ENCODE measurements at regions not wholly inside any gene's neighbourhood (a gene's known extent, or its start where the extent isn't known, plus 50 kb on each side); places are given as distances from the start of the nearest gene placed in this dataset.

- intact Hi-C loops (cut with DNase I; ENCODE audit: low total_unique reads) = no loop called here
- Histone ChIP-seq H3K4me3 (no peak overlapping the region), H3K36me3 (no peaks in the 10 kb centered on the region), H3K4me1 (no peaks in the 10 kb centered on the region), H3K9me3 (no peaks in the 10 kb centered on the region), H3K27ac (no peak overlapping the region), H3K27me3 (no peaks in the 10 kb centered on the region)
- no peak for DNase-seq (ENCODE audit: low spot score in 2 of 2)
- TF ChIP-seq POLR2A (IDR thresholded peaks at IDR 0.05) = no peak
- TF ChIP-seq, protein P1, sequence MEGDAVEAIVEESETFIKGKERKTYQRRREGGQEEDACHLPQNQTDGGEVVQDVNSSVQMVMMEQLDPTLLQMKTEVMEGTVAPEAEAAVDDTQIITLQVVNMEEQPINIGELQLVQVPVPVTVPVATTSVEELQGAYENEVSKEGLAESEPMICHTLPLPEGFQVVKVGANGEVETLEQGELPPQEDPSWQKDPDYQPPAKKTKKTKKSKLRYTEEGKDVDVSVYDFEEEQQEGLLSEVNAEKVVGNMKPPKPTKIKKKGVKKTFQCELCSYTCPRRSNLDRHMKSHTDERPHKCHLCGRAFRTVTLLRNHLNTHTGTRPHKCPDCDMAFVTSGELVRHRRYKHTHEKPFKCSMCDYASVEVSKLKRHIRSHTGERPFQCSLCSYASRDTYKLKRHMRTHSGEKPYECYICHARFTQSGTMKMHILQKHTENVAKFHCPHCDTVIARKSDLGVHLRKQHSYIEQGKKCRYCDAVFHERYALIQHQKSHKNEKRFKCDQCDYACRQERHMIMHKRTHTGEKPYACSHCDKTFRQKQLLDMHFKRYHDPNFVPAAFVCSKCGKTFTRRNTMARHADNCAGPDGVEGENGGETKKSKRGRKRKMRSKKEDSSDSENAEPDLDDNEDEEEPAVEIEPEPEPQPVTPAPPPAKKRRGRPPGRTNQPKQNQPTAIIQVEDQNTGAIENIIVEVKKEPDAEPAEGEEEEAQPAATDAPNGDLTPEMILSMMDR (IDR thresholded peaks at IDR 0.05) = no peak
- no peak for TF ChIP-seq POLR2AphosphoS5 (IDR thresholded peaks at IDR 0.05)
These were observed 386.6 kb upstream of the ARID1B start for GRCh38 chr6:156390621-156391020.

- no peaks in the 10 kb centered on the region for H3K36me3 ChIP-seq
These were observed 387.9 kb upstream of the ARID1B start for GRCh38 chr6:156389296-156389695.

DNA sequence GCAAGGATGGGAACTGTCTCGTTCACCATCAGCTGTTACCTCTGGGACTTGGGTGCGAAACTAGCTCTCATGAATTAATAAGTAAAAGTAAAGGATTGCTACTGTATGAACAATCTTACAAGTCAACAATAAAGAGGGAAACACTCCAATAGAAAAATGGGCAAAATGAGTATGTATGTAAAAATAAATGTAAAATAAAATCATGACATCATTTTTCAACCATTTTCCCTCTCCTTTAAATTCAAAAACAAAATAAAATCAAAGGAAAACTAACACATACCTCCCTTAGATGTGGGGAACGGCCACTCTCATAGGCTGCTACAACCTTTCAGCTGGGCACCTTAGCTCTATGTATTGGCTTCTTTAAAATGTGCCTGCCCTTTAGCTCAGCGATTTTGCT, 389.7 kb upstream of the ARID1B start:
- DNase-seq (ENCODE audit: low spot score in 2 of 2) = no peak
- Histone ChIP-seq H3K27ac (no peak overlapping the region), H3K4me3 (no peak overlapping the region), H3K4me1 (no peaks in the 10 kb centered on the region), H3K27me3 (no peaks in the 10 kb centered on the region), H3K36me3 (no peaks in the 10 kb centered on the region), H3K9me3 (no peaks in the 10 kb centered on the region)
- intact Hi-C loops (cut with DNase I; ENCODE audit: low total_unique reads) = no loop called here
- TF ChIP-seq POLR2AphosphoS5 (IDR thresholded peaks at IDR 0.05) (no peak), POLR2A (IDR thresholded peaks at IDR 0.05) (no peak)
- TF ChIP-seq, protein P1 (IDR thresholded peaks at IDR 0.05) = no peak

More at GRCh38 chr6:156389296-156389695, 387.9 kb upstream of the ARID1B start:
- Histone ChIP-seq H3K4me3 (no peak overlapping the region), H3K4me1 (no peaks in the 10 kb centered on the region), H3K27ac (no peak overlapping the region), H3K9me3 (no peaks in the 10 kb centered on the region), H3K27me3 (no peaks in the 10 kb centered on the region)
- no peak for DNase-seq (ENCODE audit: low spot score in 2 of 2)
- TF ChIP-seq, protein P1 (IDR thresholded peaks at IDR 0.05) = no peak
- TF ChIP-seq POLR2AphosphoS5 (IDR thresholded peaks at IDR 0.05) = no peak
- TF ChIP-seq POLR2A (IDR thresholded peaks at IDR 0.05) = no peak
- intact Hi-C loops (cut with DNase I; ENCODE audit: low total_unique reads) = no loop called here

GRCh38 chr6:156383059-156383458, 394.1 kb upstream of the ARID1B start:
- no peak overlapping the region for H3K27ac ChIP-seq
- H3K36me3 ChIP-seq = no peaks in the 10 kb centered on the region
- intact Hi-C loops (cut with DNase I; ENCODE audit: low total_unique reads) = no loop called here
- H3K4me1 ChIP-seq = no peaks in the 10 kb centered on the region
- no peak overlapping the region for H3K4me3 ChIP-seq
- no peak for DNase-seq (ENCODE audit: low spot score in 2 of 2)
- no peak for TF ChIP-seq POLR2AphosphoS5 (IDR thresholded peaks at IDR 0.05)
- TF ChIP-seq, protein P1 (IDR thresholded peaks at IDR 0.05) = no peak
- H3K27me3 ChIP-seq = no peaks in the 10 kb centered on the region
- H3K9me3 ChIP-seq = no peaks in the 10 kb centered on the region

DNA sequence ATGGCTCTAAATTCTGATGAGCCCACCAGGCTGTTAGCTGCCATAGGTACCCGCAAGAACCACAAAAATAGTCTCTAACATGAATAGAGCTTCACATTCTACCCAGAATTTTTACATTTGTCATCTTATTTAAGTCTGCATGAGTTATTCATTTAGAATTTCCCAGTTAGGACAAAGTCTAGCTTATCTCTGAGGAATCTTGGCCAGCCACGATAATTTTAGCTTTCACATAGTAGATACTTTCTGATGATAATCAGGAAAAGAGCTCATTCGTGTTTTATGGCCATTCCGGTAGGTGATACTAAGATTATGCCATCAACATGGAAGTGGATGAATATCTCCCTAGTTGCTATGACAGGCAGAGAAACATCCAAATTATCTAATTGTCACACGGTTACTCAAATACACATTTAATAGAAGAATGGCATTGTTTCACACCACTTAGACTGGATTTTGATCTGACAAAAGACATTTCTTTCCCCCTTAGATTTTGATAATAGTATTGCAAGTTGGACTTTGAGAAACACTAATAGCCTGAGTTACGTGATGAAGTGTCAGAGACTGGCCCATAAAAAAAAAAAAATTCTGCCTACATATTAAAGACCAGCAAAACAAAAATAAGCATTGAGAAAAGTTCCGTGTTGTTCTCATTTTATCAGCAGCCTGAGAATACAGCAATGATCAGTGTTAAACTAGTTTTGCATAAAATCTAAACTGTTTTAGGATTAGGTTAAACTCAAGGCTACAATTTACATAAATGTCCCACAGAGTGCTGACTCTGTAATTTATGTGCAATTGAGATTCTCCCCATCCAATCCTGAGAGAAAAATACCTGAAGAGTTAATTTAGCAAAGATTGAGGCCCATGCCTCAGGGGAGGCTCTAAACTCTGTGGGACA, 397.5 kb upstream of the ARID1B start:
- Histone ChIP-seq H3K36me3 (no peaks in the 10 kb centered on the region), H3K27me3 (no peaks in the 10 kb centered on the region), H3K4me3 (no peak overlapping the region), H3K9me3 (no peaks in the 10 kb centered on the region), H3K27ac (no peak overlapping the region), H3K4me1 (no peaks in the 10 kb centered on the region)
- no peak for DNase-seq (ENCODE audit: low spot score in 2 of 2)
- intact Hi-C loops (cut with DNase I; ENCODE audit: low total_unique reads) = no loop called here
- TF ChIP-seq POLR2AphosphoS5 (IDR thresholded peaks at IDR 0.05) (no peak), POLR2A (IDR thresholded peaks at IDR 0.05) (no peak)
- TF ChIP-seq, protein P1 (IDR thresholded peaks at IDR 0.05) = no peak

All from breast epithelium (tissue), 4 donors.